Sigmoid colon (tissue), 3 donors: ENCODE measurements at regions not wholly inside any gene's neighbourhood (a gene's known extent, or its start where the extent isn't known, plus 50 kb on each side); places are given as distances from the start of the nearest gene placed in this dataset.

Experiments used
- POLR2A ChIP-seq, 2 donors: fragments of 450-650 bp; IDR thresholded peaks; one replicate each; pipeline ENCODE4 v1.6.1; 2016; ENCODE audit warnings: antibody characterized with exemption in 2 of 2, mild to moderate bottlenecking in 2 of 2, moderate library complexity in 2 of 2
- TF ChIP-seq, protein P1 (sequence below), 4 experiments: fragments of 450-650 bp in 3 of 4; fragments of 200-600 bp in 1 of 4; IDR thresholded peaks; one replicate each; pipeline ENCODE4 v1.5.1; 2016 to 2019; ENCODE audit warnings: antibody characterized with exemption in 4 of 4, mild to moderate bottlenecking in 3 of 4, moderate library complexity in 2 of 4

DNA sequence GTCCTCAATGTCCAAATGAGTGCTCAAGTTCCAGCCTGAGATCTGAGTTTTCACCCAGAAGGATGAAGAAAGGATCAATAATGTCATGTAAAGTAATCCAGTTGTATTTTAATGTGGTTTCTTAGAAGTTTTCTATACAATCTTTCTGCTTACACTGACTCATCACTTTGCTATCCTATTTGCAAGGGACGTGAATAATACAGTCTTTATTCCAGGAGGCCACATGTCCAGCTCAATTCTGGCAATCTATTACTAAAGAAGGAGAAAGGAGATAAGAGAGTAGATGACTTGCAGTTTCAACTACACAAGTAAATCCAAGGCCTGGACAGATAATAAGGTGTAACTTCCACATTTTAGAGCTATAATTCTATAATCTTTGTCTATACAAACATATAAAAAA is 601.1 kb upstream of the SETBP1 start:
- TF ChIP-seq, protein P1, sequence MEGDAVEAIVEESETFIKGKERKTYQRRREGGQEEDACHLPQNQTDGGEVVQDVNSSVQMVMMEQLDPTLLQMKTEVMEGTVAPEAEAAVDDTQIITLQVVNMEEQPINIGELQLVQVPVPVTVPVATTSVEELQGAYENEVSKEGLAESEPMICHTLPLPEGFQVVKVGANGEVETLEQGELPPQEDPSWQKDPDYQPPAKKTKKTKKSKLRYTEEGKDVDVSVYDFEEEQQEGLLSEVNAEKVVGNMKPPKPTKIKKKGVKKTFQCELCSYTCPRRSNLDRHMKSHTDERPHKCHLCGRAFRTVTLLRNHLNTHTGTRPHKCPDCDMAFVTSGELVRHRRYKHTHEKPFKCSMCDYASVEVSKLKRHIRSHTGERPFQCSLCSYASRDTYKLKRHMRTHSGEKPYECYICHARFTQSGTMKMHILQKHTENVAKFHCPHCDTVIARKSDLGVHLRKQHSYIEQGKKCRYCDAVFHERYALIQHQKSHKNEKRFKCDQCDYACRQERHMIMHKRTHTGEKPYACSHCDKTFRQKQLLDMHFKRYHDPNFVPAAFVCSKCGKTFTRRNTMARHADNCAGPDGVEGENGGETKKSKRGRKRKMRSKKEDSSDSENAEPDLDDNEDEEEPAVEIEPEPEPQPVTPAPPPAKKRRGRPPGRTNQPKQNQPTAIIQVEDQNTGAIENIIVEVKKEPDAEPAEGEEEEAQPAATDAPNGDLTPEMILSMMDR (IDR thresholded peaks at IDR 0.05) = no peak
- TF ChIP-seq POLR2A (IDR thresholded peaks at IDR 0.05) = no peak
